ENCODE measurements at regions not wholly inside any gene's neighbourhood (a gene's known extent, or its start where the extent isn't known, plus 50 kb on each side); places are given as distances from the start of the nearest gene placed in this dataset.

DNA sequence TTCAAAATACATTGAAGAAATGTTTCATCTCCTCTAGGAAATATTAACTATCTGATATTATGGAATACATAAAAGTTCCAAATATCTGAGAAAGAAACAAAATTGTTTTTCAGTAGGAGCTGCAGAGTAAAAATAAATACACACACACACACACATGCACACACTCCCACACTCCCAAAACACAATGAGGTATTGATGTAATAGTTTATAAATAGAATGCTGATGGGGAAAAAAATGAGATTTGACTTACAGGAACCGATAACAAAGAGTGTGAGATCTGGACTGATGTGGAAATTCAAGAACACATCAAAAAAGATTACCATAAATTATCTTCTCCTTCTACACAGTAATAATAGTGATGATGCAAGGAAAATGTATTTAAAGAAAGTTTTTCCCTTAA lies 438.0 kb upstream of the CELF2 start:
- Mint-ChIP-seq H3K36me3 (no peaks in the 10 kb centered on the region), H3K9me3 (peaks cover 0 to 5% of the 10 kb centered on the region in 2 donors)
- ATAC-seq = no peak

GRCh38 chr10:10584161-10584560 lies 433.5 kb upstream of the CELF2 start:
- DNase-seq (ENCODE audit: low spot score in 2 of 2) (no peak), ATAC-seq (no peak)
- H3K27ac Mint-ChIP-seq = no peak overlapping the region
- no peaks in the 10 kb centered on the region for H3K9me3 Mint-ChIP-seq
- no peaks in the 10 kb centered on the region for H3K36me3 Mint-ChIP-seq

More for the DNA sequence above, 438.0 kb upstream of the CELF2 start:
- H3K27ac Mint-ChIP-seq = no peak overlapping the region
- no peak for DNase-seq (ENCODE audit: low spot score in 2 of 2)

DNA sequence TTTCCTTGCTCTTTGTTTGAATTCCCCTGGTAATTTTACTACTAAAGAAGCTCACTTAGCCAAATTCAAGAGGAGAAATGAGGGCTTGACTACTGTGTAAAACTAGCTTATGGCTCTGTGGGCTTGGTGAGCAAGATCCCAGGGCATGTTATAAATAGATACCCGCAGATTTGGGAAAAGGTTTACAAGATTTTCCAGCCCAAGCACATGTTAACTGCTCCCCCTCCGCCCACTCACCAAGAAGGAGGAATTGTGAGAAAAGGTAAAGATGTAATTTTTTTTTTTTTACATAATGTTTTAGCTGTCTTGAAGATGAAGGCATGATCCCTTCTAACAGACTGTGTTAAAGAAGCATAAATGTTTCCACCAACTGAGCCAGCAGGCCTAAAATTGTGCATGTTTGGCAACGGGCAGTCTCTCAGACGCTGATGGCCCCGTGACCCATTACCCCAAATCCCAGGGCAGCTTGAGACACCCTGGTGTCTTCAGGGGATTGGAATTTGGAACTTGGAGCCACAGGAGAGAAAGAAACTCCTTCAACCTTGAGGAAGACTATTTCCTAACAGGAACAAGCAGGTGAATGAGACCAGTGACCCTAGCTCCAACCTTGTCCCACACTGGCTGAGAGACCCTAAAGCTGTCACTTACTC lies 429.8 kb upstream of the CELF2 start:
- no peak for DNase-seq (ENCODE audit: low spot score in 2 of 2)
- Mint-ChIP-seq H3K36me3 (no peaks in the 10 kb centered on the region), H3K9me3 (no peaks in the 10 kb centered on the region), H3K27ac (no peak overlapping the region)
- ATAC-seq = no peak

DNA sequence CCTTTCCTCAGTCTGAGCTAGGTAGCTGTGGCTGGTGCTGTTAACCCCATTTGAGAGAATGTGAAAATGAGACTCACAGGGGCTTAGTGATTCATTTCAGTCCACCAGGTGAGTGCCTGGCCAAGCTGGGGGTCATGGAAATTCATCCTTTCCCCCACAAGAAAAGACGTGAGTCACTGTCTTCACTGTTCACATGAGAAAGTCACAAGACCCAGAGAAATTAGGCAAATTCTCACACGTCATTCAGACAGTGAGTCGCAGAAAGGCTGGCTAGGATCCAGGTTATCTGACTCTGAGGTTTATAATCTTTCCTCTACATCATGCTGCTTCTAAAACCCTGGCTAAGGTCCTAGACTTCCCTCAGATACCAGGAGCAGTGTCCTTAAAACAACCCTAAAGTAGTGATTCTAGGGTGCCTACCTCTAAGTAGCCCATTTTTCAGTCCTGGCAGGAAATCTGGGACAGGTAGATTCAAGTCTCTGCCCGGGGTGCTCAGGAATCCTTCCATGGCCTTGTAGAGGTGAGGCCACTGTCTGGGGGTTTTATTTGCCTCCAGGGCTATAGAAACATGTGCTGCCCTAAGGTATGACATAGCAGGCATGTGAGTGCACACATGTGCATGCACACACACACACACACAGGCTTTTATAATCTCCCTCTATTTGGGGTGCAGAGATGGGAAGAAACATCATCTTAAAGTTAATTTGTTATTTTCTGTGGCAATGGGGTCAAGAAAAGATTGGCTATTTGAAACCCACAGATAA lies 427.9 kb upstream of the CELF2 start:
- H3K27ac Mint-ChIP-seq = no peak overlapping the region
- H3K9me3 Mint-ChIP-seq = peaks cover 0 to 9% of the 10 kb centered on the region in 2 donors
- ATAC-seq (peak; percentile 89 to 95), DNase-seq (ENCODE audit: low spot score in 2 of 2) (peak in 1 of 2 donors; percentile 26)
- no peaks in the 10 kb centered on the region for H3K36me3 Mint-ChIP-seq

- DNase-seq (ENCODE audit: low spot score in 2 of 2) (no peak), ATAC-seq (no peak)
- Mint-ChIP-seq H3K36me3 (no peaks in the 10 kb centered on the region), H3K27ac (no peak overlapping the region), H3K9me3 (peaks cover 0 to 9% of the 10 kb centered on the region in 2 donors)
Observed at GRCh38 chr10:10591715-10592341, 425.8 kb upstream of the CELF2 start.

DNA sequence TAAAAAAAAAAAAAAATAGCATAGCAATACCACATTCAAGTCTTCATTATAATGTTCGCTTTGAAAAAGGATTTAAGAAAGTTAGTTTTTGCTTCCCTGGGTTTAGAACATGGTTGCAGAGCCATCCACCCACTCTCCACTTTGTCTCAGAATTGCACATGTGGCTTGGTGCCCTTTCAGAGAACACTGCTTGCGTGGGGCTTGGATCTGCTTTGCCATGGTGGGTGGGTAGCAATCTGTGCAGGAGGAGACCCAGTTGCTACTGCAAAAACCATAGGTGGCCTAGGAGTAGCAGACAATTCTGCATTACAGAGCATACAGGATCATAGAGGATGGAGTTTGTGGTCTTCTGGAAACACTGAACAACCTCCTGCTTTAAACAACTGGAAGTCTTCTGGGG lies 421.4 kb upstream of the CELF2 start:
- Mint-ChIP-seq H3K27ac (no peak overlapping the region), H3K36me3 (no peaks in the 10 kb centered on the region), H3K9me3 (peaks cover 0 to 9% of the 10 kb centered on the region in 2 donors)
- DNase-seq (ENCODE audit: low spot score in 2 of 2) = no peak
- no peak for ATAC-seq

- no peak for ATAC-seq
- no peak for DNase-seq (ENCODE audit: low spot score in 2 of 2)
- Mint-ChIP-seq H3K27ac (no peak overlapping the region), H3K9me3 (peaks cover 0 to 9% of the 10 kb centered on the region in 2 donors), H3K36me3 (no peaks in the 10 kb centered on the region)
Observed at GRCh38 chr10:10598297-10598696, 419.4 kb upstream of the CELF2 start.

DNA sequence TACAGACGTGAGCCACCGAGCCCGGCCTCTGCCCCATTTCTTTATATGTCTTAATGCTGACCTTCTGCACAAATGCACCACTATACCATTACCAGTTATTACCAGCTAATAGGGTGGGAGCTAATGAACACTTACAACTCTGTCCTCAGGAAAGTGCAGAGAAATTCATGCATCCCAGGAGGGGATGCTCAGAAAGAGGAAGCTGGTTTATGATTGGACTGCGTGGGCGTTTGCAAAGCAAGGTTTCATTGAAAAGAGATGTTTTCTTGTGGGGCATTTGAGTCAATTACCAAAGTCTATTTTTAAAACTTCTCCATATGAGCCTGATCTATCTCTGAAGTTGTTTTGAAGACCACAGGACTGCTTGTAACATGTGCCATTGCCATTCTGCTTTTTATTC lies 417.7 kb upstream of the CELF2 start:
- DNase-seq (ENCODE audit: low spot score in 2 of 2) (no peak), ATAC-seq (peak in 1 of 2 donors; percentile 24)
- Mint-ChIP-seq H3K9me3 (no peaks in the 10 kb centered on the region), H3K36me3 (no peaks in the 10 kb centered on the region), H3K27ac (no peak overlapping the region)

DNA sequence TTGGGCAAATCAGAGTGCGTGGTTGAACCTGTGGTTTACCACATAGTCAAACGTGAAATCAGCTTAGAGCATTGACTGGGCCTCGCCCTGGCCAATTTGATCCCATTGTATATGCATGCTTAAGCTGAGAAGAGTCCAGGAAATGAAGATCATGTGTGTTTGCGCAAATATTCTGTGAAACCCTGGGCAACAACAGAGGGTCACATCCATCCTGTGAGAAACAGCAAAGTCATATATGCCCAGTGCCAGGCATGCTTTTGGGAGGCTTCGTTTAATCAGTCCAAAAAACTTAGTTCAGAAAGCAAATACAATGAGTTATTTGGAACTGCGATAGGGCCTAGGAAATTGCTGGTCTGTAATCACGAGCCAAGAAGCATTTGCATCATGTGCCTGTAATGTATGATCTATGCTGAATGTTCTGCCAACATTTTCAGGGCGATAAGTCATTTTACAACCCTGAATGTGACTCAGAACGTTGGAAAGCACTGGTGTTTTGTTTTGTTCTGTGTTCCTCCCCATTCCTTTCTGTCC lies 412.1 kb upstream of the CELF2 start:
- no peak for ATAC-seq
- Mint-ChIP-seq H3K9me3 (no peaks in the 10 kb centered on the region), H3K36me3 (no peaks in the 10 kb centered on the region), H3K27ac (no peak overlapping the region)
- DNase-seq (ENCODE audit: low spot score in 2 of 2) = no peak

- Mint-ChIP-seq H3K36me3 (no peaks in the 10 kb centered on the region), H3K27ac (no peak overlapping the region), H3K9me3 (no peaks in the 10 kb centered on the region)
- no peak for ATAC-seq
- no peak for DNase-seq (ENCODE audit: low spot score in 2 of 2)
Observed at GRCh38 chr10:10609379-10609955, 408.2 kb upstream of the CELF2 start.

GRCh38 chr10:10610171-10610570 lies 407.5 kb upstream of the CELF2 start:
- DNase-seq (ENCODE audit: low spot score in 2 of 2) (no peak), ATAC-seq (no peak)
- Mint-ChIP-seq H3K9me3 (no peaks in the 10 kb centered on the region), H3K27ac (no peak overlapping the region), H3K36me3 (no peaks in the 10 kb centered on the region)

DNA sequence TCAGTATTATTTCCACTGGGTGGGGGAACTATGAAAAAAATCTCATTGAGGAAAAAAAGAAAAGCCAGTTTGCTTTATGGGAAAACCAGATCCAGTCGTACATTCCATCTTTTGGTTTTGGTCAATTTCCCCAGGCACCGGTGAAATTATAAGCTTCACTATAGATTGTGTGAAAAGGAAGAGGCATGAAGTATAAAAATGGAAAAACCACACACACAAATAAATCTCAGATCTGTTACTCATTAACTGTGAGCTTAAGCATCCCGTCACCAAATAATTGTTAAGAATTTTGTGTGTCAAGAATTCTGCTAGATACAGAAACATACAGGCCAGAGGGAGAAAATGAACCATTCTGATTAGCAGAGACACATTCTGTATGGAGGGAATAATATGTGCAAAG lies 405.5 kb upstream of the CELF2 start:
- no peak overlapping the region for H3K27ac Mint-ChIP-seq
- H3K9me3 Mint-ChIP-seq = no peaks in the 10 kb centered on the region
- ATAC-seq = no peak
- H3K36me3 Mint-ChIP-seq = no peaks in the 10 kb centered on the region
- DNase-seq (ENCODE audit: low spot score in 2 of 2) = no peak

DNA sequence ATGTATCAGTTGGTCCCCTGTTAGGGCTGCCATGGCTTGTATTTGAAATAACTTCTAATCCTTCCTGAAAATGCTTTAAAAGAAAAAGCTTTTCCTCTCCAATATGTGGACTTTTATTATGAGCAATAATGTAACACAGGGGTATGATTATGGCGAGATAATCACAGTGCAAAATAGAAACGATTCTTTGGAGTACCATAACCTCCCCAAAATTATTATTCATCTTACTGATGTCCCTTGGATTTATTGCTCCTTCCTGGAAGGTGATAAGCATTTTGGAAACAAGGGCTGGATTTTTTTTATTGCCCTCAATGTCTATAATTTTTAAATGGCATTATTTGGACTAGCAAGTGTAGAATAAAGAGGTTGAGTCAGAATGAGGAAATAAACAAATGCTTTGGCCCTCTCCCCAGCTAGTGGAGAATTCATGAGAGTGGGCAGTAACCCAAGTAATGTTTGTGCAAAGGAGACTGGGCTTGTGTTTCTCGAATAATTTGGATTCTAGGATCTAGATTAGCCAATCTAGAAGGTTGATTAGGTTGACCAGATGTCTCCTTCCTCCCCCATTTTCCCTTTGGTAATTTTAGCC lies 403.9 kb upstream of the CELF2 start:
- ATAC-seq = no peak
- DNase-seq (ENCODE audit: low spot score in 2 of 2) = no peak
- Mint-ChIP-seq H3K27ac (no peak overlapping the region), H3K36me3 (no peaks in the 10 kb centered on the region), H3K9me3 (peaks cover 0 to 6% of the 10 kb centered on the region in 2 donors)

DNA sequence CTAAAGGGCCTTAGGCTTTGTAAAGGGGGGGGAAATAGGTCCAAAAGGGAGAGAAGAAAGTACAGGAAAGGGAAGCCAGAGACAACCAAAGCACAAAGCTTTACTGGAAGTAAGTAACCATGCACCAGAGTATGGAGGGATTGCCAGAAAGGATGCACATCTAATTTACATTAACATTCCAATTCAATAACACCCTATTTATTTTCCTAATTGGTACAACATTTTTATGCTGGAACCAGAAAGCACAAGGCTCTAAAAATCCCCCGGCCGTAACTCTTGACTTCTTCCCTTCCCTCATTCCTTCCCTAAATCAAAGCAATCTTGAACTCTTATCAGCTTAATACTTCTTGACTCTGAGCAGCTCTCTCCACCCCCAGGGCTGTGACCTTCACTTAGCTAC lies 400.0 kb upstream of the CELF2 start:
- DNase-seq (ENCODE audit: low spot score in 2 of 2) (no peak), ATAC-seq (no peak)
- Mint-ChIP-seq H3K27ac (no peak overlapping the region), H3K9me3 (peaks cover 0 to 6% of the 10 kb centered on the region in 2 donors), H3K36me3 (no peaks in the 10 kb centered on the region)

DNA sequence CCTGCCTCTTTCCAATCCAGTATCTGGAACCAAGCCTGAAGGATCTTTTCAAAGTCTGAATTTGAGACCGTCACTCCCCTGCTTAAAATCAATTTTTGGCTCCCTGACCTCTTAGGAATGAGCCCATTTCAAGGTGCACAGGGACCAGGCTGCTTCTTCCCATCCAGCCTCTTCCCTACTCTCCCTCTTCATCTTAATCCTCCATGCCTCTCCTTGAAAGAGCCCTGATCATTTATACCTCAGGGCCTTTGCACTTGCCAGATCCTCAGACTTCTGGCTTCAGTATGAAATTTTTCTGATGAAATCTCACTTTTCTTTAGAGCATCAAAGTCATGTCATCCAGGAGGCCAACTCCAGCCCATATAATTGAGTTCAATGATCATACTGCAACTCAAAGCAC lies 399.5 kb upstream of the CELF2 start:
- DNase-seq (ENCODE audit: low spot score in 2 of 2) = no peak
- no peak for ATAC-seq
- no peaks in the 10 kb centered on the region for H3K36me3 Mint-ChIP-seq
- H3K27ac Mint-ChIP-seq = no peak overlapping the region
- H3K9me3 Mint-ChIP-seq = peaks cover 0 to 6% of the 10 kb centered on the region in 2 donors

DNA sequence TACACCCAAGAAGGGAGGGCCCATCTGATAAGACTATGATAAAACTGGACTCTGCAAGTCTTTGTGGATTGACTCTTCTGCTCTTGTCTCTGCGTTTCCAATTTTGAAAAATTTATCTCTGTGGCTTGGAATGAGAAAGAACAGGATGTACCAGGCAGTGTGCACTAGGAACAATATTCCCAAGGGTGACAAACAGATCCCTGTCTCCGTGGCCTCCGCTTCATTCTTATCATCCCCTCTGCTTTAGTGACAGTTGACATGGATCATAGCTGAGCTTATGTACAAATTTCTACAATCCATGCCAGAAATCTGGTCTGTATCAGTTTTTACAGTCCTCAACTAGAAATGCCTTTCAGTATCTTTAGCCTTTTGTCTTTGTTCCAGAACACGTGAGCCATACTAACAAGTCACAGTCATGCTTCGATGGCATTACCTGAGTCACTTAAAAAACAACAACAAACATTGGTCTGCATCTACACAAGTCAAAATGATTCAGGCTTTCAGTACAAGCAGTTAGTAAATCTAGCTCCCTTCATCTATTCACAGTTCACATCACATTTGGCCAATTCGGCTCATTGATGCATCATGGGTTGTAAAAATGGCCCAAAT lies 393.6 kb upstream of the CELF2 start:
- Mint-ChIP-seq H3K36me3 (no peaks in the 10 kb centered on the region), H3K9me3 (no peaks in the 10 kb centered on the region), H3K27ac (no peak overlapping the region)
- DNase-seq (ENCODE audit: low spot score in 2 of 2) (no peak), ATAC-seq (no peak)

Data from activated naive CD4-positive, alpha-beta T cell treated with anti-CD3 and anti-CD28 coated beads, Interleukin-2, amount 50 U/mL, for 72 hours (primary cell).